HG02884 (cell line): ENCODE measurements at regions not wholly inside any gene's neighbourhood (a gene's known extent, or its start where the extent isn't known, plus 50 kb on each side); places are given as distances from the start of the nearest gene placed in this dataset.

Experiments
- ATAC-seq: cut with Tn5 transposase; IDR thresholded peaks from one replicate; pipeline ENCODE4 v1.9.1; 2021; ENCODE audit warnings: mild to moderate bottlenecking, moderate library complexity; ENCODE audit not compliant: unreplicated experiment

DNA sequence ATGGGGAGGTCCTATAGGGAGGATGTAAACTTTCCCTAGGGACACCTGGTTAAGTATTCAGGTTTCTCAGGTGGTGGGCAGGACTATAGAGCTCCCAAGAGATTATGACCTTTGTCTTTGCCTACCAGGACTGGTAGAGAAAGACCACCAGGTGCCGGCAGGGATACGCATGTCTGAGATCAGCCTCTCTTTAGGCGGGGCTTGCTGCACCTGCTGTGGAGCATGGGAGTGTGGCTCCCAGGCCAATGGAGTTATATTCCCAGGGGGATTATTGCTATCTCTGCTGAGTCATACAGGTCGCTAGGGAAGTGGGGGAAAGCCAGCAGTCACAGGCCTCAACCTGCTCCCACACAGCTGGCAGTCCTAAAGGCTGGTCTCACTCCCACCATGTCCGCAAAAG, 280.5 kb upstream of the MMS22L start:
- ATAC-seq = no peak

DNA sequence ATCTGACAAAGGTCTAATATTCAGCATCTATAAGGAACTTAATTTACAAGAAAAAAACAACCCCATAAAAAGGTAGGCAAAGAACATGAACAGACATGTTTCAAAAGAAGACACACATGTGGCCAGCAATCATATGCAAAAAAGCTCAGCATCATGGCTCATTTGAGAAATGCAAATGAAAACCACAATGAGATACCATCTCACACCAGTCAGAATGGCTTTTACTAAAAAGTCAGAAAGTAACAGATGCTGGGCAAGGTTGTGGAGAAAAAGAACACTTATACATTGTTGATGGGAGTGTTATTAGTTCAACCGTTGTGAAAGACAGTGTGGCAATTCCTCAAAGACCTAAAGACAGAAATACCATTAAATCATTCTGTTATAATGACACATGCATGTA, 289.9 kb upstream of the MMS22L start:
- ATAC-seq = no peak

DNA sequence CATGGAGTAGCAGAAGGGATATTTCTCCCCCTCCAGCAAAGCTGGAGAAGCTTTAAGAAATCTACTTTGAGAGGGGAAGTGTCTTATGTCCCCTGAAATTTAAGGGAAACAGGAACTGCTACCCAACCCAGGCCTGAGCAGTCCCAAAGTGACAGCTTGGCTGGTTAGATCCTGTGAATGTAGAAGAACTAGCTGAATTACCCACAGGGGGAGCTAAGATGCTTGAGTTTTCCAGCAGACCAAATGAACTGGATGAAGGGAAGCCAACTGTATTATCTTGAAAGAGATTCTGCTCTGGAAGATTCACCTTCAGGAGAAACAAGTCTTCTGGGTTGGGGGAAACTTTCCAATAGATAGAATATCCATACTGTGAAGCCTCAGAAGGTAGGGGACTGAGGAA, 303.3 kb upstream of the MMS22L start:
- ATAC-seq = no peak

DNA sequence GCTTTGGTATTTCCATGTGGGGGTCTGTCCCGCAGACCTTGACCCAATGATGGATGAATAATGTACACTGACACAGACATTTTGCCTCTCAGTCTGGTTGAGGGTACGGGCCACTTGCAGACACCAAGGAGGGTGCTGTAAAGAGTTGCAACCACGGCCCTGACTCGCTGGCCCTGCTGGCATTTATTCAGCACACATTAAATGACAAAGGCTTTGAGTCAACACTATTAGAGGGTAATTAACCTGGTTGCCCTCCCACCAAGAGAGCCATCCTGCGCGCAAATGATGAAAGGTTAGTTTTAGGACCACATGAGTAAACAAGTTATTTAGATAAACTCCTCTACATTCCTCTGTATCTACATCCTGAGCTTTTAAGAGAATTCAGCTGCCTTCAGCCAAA, 308.9 kb upstream of the MMS22L start:
- ATAC-seq = no peak

DNA sequence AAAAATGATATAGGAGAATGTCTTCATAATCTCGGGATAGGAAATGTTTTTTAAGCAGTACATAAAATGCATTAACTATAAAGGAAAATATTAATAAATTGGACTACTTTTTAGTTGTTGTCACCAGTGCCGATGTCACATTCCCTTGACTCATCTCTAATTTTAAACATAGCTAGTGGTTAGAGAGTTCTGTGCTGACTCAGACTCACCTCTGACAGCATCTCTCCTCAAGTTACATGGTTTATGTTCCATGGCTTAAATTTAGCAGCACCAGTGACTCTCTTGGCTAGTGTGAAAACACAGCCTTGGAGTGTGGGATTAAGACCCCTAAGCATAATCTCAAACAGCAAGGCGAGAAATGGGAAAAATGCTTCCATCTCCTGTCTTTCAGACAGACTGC, 311.8 kb upstream of the MMS22L start:
- no peak for ATAC-seq

DNA sequence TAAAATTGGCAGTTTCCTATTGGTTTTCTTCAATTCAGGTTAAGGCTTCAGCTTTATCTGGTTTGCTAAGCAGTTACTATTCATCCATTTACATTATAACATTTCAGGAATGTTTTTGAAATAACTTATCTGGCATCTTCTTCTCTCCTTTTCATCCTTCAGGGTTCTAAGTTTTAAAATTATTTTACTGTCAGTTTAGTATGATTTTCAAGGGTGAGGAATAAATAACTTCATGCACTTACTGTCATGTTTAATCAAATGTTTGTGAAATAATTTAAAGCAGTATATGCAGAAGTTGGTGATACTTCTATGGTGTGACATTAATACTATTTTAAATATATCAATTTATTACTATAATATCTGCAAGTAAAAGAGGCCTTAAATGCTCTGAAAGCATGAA, 338.1 kb upstream of the MMS22L start:
- no peak for ATAC-seq

DNA sequence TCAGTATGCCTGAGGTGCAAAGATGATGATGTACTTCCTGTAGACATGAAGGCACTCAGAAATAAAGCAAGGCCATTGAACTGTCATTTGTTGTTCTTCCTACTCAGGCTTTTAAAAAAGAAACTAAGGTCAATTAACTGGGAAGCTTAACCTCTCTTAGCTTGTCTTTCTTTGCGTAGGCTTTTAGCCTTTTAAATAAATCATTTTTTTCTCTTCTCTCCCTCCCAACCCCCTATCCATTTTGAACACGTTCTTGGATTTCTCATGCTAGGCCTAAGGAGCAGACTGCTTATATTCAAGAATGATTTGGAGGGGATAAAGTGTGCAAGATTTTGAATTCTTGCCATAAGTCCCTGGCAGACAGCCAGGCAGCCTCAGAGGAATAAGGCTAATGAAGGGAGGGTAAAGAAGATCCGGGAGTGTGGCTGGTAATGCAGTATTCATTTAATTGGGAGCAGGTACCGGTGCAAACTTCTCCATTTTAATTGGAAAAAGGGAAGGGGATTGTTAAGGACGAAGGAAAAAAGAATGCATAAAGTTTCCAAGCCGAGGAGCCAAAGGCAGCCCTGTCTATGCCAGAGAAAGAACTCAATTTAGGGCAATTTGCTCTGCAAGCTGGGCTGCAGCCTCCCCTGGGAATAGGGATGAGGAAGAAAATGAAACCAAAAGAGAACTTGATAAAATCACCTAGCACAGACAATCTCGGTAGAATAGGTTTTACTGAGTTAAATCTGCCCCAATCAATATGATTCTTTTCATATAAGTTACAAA, 343.8 kb upstream of the MMS22L start:
- no peak for ATAC-seq

DNA sequence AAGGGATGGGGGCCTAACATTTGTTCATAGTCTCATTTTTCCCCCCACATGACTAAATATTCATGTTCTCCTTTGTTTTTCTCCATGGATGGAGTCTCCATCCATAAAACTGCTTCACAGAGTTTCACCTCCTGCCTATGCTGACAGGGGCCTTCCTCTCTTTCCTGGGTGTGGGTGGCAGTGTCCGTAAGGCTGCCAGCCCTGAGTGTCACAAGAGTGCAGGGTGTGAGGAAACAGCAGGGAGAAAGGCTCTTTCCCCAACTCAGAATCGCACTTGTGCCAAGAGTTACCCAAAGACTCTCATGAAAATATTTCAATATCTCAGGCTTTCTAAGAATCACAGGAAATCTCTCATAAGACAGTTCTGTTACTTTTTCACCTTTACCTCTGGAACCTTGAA, 346.2 kb upstream of the MMS22L start:
- no peak for ATAC-seq

DNA sequence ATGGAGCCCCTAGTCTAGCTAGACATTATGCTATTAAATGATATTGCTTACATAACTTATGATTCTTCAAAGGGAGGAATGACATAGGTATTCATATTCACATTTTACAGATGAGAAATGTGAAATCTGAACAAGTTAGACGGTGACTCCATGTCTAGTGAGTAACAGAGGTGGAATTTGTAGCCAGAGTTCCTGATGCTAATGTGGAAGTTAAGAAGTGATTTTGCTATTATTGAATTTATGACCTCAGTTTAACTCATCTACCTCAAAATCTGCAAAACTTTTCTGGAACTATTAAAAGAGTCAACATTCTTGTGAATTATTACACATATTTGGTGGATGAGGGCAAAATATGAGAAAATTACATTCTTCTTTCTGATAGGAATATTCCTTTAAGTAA, 347.6 kb upstream of the MMS22L start:
- ATAC-seq = no peak

DNA sequence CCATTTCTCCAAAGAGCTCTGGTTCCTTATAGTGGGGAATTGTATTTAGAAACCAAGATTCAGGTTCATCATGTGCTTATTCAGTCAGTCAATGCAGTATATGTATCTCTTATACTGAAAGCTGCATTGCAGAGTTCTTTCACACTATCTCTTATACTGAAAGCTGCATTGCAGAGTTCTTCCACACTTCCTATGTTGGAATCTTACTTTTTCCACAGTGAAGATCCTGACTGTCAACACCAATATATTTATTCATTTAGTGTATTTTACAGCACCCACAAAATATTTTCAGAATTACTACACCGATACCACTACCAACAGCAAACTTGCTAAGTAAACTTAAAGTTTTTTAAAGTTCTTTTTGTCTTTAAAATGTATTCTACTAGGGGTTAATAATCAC, 349.3 kb upstream of the MMS22L start:
- ATAC-seq = no peak

DNA sequence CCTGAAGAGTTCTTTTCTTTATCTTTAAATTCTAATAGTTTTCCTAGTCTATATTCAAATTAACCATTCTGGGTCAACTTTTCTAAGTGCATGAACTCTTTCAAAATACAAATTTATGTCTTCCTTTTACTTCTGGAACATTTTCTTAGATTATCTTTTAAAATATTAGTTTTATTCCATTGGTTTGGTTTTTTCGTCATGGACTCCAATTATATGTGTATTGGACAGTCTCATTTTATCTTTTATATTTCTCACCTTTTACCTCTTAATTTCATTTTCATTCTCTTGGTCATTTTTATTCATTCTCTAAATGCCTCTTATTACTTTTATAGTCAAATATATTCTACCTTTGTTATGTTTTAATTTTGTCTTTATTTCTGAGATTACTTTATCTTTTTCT, 356.7 kb upstream of the MMS22L start:
- ATAC-seq = no peak

DNA sequence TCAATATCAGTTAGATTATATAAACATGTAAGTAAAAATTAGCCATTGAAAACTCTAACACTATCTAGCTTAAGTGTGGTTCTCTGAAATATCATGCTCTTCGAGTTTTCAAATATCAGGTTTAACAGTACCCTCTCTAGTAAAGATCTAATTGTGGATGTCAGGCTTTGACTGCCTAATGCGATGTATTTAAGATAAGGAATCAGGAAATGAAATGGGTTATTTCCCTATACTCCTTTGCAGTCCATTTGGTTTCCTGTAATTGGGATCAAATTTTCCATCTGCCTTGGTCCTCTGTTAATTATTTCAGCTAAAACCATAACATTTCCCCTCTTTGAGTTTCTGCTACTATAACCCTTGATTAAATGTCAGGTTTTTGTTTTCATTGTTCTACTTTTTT, 361.3 kb upstream of the MMS22L start:
- no peak for ATAC-seq

DNA sequence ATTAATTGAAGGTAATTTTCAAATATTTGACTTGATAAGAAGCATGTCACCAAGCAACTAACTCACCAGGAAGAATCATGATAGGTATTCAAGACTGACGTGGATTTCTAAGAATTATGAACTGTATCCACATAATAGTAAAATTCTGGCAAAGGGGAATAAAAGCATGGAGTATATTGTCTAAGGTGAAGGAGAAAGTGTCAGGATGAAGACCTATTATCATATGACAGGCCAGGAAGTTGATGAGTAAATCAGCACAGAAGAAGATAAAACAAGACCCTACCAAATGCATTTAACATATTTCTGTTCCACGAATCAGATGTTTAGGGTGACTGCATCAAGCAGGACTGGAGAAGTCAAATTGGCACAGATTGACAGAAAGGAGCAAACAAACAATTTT, 362.7 kb upstream of the MMS22L start:
- ATAC-seq = no peak

DNA sequence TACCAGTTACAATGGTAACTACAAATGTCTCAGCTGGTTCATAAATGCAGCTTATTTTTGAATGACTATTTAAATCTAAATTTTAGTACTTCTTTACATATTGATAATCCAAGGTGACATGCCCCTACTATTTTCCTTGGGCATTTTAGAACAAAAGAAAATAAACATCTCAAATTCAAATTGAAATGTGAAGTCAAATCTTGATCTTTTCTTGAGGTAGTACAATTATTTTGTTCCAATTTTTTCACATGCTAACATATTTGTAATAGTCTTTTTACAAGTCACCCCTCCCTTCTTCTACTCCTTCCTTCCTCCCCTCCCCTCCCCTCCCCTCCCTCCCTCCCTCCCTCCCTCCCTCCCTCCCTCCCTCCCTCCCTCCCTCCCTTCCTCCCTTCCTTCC, 370.1 kb upstream of the MMS22L start:
- ATAC-seq = no peak

DNA sequence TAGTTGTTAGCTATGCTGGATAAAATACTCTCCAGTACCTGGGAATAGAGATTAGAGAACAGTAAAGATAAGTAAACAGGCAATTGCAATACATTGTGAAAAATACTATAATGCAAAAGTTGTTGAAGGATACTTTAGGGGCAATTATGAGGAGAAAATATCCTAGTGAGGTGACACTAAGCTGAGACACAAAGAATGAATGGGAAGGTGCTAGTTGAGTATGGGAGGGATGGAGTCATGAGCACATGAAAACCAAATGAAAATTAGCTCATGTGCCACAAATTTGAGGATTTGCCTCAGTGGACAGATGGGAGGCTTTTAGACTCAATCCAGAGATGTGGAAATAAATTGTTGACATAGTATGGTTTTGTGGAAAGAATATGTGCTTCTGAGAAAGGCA, 370.5 kb upstream of the MMS22L start:
- ATAC-seq = no peak

DNA sequence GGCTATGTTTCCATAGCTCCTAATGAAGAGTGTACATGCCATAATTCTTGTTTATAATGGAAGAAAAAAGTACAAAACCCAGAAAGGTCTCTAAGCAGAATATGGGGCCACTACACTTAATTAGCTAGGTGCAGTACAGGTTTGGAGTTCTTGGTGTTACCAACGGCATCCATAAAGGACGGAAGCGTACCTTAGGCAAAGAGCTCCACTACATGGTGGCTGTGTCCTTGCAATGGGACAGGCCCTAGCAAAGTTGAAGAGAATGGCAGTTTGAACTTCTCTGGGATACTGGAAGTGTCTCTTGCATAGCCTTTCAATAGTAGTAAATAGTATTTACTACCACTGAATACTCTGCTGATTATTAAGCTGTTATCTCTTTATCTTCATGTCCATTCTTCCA, 371.7 kb upstream of the MMS22L start:
- no peak for ATAC-seq

DNA sequence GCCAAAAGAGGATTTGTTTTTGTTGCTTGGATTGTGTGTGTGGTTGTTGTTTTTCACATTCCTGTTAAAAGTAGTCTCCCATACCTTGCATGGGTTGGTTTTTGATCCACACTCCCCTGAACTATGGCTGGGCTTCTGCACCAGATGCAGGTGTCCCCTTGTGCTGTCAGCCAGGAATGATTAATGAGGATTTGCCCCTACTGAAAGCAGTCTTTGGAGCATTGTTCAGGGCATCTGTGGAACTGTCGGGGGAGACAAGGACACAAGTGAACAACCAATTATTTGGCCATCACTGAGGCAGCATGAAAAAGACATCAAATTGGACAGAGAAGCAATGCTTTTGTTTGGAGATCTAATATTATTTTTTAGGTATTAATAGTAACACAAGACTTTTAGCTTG, 373.2 kb upstream of the MMS22L start:
- no peak for ATAC-seq

DNA sequence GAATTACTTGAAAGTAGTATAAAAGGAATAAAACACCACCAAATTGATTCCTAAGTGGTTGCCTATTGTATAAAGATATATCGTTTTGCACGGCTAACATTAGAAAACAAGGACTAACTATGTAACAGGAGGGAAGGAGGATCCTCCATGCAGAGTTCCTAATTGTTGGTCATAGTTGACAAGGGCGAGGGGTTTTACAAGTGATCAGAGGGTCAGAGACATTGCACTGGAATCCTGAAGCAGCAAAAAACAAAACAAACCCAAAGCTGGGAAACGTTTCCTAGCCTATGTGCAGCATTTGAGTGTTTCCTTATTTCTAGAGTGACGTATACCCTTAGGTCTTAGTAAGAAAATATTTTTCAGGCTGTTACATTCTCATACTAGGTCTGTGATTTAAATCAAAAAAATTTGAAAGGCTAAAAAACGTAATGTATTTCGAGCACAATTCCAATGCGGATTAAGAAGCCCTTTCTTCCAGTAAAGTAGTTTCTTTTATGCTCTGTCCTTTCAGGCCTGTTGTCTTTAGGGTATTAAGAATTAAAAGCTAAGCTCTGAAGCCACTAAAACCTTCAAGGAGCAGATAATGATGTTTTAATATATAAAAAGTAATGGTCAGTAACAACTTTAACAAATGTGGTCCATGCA, 373.8 kb upstream of the MMS22L start:
- no peak for ATAC-seq

DNA sequence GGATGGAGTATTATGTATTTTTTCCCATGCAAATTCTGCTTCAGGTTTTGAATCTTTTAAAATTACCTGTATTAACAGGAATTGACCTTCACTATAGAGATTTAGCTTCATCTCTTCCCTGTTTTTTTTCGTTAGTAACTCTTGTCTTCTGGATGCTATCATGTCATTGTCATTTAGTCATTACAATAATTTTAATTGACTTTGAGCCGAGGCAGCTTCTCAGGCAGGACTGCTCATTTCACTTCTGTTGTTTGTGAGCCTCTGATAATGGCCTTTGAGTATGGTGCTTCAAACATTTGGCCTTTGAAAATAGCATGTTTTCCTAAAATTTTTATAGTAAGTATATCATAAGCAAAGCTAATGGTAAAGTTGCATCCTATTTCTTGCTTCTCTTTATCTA, 375.1 kb upstream of the MMS22L start:
- ATAC-seq = no peak

DNA sequence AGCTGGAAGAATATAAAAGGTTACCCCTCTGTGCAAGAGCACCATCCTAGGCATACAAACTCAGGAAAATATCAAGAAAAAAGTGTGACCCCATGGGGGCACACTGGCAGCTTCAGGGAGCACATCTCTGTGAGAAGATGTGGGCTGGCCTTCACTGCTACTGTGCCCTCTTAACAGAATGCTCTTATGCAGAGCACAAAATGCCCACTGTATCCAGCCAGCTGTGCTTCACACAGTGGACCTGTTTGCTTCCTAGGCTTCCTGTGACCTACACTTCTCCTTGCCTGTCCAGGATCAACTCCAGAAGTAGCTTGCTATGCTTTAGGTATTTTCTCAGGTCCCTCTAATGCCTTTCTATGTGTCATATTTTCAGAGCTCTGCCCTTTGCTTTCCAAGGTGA, 380.2 kb upstream of the MMS22L start:
- ATAC-seq = no peak

DNA sequence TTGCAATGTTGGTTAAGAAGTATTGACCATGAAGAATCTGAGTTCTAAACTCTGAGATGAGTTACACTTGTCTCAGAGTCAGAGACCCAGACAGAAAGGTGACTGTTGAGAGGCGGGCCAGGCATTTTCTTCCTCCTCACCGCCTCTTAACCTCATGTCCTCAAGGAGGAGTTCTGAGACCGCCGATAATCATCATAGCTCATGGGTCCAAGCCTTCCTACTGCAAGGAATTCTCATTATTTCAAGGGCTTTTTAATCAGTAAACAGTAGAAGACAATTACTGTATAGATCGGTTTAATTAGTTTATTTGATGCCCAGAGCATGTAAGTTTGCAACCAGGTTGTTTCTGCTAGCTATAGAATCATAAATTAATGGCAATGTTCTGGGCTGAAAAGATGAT, 382.4 kb upstream of the MMS22L start:
- no peak for ATAC-seq

DNA sequence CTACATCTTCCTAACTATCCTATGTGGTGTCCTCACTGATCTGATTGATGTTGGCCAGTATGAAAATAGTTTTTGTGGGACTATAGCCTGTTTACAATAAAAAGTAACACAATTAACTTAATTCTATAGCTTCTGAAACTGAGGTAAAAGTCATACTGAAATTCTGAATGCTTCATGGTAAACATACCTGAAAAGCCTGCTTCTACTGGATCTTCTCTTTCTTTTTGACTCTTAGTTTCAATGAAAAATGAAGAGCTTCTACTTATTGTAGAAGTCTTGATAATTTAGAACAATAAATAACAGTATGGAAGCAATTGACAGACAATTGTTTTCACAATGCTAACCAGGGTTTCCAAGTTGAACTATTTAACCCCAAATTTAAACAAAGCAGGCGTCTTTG, 383.9 kb upstream of the MMS22L start:
- ATAC-seq = no peak

DNA sequence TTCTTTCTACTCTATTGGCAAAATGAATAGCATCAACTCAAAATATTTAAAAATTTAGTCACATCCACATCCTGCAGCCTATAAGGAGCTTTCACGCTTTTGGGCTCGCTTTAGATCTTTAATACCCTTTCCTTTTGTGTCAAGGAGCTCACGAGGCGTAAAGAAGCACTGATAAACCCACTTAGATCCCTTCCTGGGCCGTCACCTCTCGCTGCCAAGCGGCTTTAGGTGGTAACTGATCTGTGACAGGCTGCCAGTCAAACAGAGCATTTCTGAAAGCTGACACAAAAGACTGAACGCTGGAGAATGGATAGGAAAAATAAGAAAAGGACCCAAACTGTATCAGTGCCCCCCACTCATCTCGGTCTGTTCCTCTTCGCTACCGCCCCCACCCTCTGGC, 385.7 kb upstream of the MMS22L start:
- ATAC-seq = peak; percentile 43
